Stimulated activated CD4-positive, alpha-beta T cell treated with anti-CD3 and anti-CD28 coated beads, Interleukin-4, amount 100 ng/mL, for 1 hour (primary cell): ENCODE measurements at regions not wholly inside any gene's neighbourhood (a gene's known extent, or its start where the extent isn't known, plus 50 kb on each side); places are given as distances from the start of the nearest gene placed in this dataset.
"Not testable (repeated sequence)": the region's sequence is repeated elsewhere in the genome, so short reads cannot be mapped to it uniquely, and the experiment has no call there.

Experiments used
- DNase-seq: peaks from one replicate; pipeline ENCODE4 v3.0.0-alpha.2; 2020

GRCh38 chr12:91502208-91502607 lies 319.6 kb upstream of the DCN start:
- DNase-seq: no peak

- no peak for DNase-seq
These were observed 313.7 kb upstream of the DCN start for GRCh38 chr12:91496337-91496736.

GRCh38 chr12:91493308-91493707 lies 310.7 kb upstream of the DCN start:
- DNase-seq: no peak

DNA sequence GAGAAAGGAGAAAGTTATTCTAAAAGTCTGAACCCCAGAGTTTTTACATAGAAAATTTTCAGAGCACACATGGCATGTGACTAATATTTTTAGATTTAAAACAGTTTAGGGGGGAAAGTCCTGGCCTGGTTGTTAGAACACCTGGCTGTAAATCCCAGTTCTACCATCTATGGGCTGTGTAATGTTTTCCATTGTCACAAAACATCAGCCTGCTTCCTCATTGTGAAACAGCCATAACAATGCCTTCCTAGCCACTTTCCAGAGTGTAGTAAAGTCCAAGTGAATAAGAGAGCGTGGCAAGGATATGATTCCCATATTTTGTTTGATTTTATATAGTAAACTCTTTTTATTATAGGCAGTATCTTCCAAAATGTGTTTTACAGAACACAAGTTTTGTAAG lies 310.0 kb upstream of the DCN start:
- DNase-seq: no peak

GRCh38 chr12:91490667-91491311 lies 308.2 kb upstream of the DCN start:
- no peak for DNase-seq

DNA sequence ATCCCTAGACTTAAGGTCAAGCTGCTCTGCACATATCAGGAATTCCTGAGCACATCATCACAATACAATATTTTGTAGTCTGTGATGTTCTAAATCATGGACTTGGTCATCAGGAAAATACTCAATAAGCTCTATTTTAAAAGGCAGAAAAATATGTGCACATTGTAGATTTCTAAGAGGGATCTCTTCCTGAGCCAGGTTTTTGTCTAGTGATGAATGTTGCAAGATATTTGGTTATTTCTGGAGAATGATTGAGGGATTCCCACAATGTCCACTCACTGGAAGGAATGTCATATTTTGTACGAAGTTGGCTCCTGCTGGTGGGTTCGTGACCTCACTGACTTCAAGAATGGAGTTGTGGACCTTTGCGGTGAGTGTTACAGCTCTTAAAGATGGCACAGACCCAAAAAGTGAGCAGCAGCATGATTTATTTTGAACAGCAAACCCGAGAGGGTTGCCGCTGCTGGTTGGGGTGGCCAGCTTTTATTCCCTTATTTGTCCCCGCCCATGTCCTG lies 300.9 kb upstream of the DCN start:
- DNase-seq: no peak

DNA sequence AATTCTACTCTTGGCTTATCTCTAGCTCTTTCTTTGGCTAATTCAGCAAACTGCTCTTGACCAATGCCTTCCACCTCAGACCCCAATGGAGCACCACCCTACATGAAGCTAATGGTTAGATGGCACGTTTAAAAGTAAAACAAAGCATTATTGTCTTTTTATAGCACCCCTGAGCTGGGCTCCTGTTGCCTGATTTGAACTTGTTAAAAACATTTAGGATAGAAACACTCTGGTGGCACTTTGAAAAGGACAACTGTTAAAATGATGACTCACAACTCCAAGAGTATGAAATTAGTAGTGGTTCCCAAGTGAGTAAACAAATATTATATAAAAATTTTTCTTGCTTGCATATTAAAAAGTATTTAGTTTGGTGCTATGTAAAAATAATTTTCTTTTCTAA lies 299.6 kb upstream of the DCN start:
- DNase-seq: no peak

GRCh38 chr12:91478500-91478899 lies 295.9 kb upstream of the DCN start:
- no peak for DNase-seq

GRCh38 chr12:91467686-91468085 lies 285.1 kb upstream of the DCN start:
- no peak for DNase-seq

- no peak for DNase-seq
These were observed 278.4 kb upstream of the DCN start for GRCh38 chr12:91461061-91461460.

- no peak for DNase-seq
These were observed 277.9 kb upstream of the DCN start for GRCh38 chr12:91460469-91460868.

- no peak for DNase-seq
These were observed 272.7 kb upstream of the DCN start for GRCh38 chr12:91455321-91455720.

DNA sequence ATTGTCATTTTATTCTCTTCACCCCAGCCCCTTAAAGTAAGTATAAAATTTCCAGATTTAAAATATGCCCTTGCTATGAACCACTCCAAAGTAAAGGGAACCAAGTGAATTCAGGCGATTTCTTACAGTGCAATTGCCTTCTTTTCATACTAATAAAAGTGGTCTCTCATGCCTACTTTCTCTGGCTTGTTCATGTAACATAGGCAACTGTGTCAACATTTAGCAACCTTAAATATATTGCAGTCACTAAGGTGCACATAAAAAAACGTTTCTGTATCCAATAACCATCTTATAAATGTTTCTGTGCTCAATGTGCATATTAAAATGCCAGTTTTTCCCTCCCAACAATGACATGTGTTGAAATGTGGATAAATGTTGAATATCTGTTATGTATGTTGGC lies 271.6 kb upstream of the DCN start:
- DNase-seq: no peak

DNA sequence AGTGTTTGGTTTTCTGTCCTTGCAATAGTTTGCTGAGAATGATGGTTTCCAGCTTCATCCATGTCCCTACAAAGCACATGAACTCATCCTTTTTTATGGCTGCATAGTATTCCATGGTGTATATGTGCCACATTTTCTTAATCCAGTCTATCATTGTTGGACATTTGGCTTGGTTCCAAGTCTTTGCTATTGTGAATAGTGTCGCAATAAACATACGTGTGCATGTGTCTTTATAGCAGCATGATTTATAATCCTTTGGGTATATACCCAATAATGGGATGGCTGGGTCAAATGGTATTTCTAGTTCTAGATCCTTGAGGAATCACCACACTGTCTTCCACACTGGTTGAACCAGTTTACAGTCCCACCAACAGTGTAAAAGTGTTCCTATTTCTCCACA lies 269.8 kb upstream of the DCN start:
- DNase-seq: not testable (repeated sequence)

GRCh38 chr12:91441993-91442952 lies 259.7 kb upstream of the DCN start:
- no peak for DNase-seq

GRCh38 chr12:91441246-91441645 lies 258.6 kb upstream of the DCN start:
- DNase-seq: no peak

GRCh38 chr12:91434081-91434480 lies 251.5 kb upstream of the DCN start:
- DNase-seq: no peak

GRCh38 chr12:91432755-91433154 lies 250.1 kb upstream of the DCN start:
- DNase-seq: no peak

DNA sequence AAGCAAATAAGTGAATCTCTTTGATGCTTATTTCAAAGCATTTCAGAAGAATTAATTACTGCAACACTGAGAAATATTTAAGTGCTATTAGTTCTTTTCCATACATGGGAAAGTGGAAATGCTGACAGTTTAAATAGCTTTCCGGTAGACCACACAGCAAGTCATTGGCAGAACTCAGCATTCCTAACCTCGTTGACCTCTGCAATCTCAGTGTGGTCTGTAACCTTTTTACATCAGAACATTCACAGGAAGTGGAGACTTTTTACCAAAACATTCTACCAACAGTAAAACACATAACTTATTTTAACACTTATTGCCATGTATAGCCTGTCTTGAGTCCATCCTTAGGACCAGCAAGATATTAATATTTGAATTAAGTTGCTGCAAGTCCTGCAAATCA lies 249.5 kb upstream of the DCN start:
- no peak for DNase-seq

GRCh38 chr12:91424506-91424905 lies 241.9 kb upstream of the DCN start:
- no peak for DNase-seq

DNA sequence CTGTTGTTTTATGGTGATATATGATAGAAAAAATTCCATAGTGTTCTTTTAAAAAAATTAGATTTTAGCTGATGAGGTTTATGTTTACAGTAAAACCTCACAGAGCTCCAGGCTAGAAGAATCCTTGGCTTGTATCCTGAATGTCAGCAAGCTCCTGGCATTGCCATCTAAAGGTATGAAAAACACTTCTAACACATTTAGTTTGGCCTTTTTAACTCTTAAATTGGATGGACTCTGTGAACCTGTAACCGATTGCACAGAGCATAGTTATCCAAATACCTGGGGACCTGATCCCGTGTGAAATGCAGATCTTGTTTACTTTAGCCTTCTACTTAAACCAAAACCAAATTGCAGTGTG lies 241.1 kb upstream of the DCN start:
- no peak for DNase-seq

- no peak for DNase-seq
These were observed 240.4 kb upstream of the DCN start for GRCh38 chr12:91422811-91423692.

- no peak for DNase-seq
These were observed 239.5 kb upstream of the DCN start for GRCh38 chr12:91422127-91422526.
